HEK293 (cell line): ENCODE measurements at regions not wholly inside any gene's neighbourhood (a gene's known extent, or its start where the extent isn't known, plus 50 kb on each side); places are given as distances from the start of the nearest gene placed in this dataset.

Experiments
- CTCF ChIP-seq: fragments of 450-650 bp; formaldehyde crosslinking; IDR thresholded peaks from 2 replicates; pipeline ENCODE4 v1.5.1; 2016; ENCODE audit warnings: missing biosample characterization, missing genetic modification characterization
- KLF1 ChIP-seq: fragments of 450-650 bp; formaldehyde crosslinking; IDR thresholded peaks from 2 replicates; pipeline ENCODE4 v1.5.1; 2016; ENCODE audit warnings: missing biosample characterization, missing genetic modification characterization
- KLF7 ChIP-seq: fragments of 450-650 bp; formaldehyde crosslinking; IDR thresholded peaks from 2 replicates; pipeline ENCODE4 v1.5.1; 2016; ENCODE audit warnings: missing biosample characterization, missing genetic modification characterization, borderline replicate concordance
- ZNF184 ChIP-seq: fragments of 450-650 bp; IDR thresholded peaks from 2 replicates; pipeline ENCODE4 v1.5.1; 2018; ENCODE audit warnings: missing biosample characterization, mild to moderate bottlenecking, missing genetic modification characterization
- ZNF391 ChIP-seq: fragments of 450-650 bp; formaldehyde crosslinking; IDR thresholded peaks from 2 replicates; pipeline ENCODE4 v1.5.1; 2016; ENCODE audit warnings: low read depth, missing biosample characterization, missing genetic modification characterization, borderline replicate concordance
- ZNF398 ChIP-seq: fragments of 450-650 bp; formaldehyde crosslinking; IDR thresholded peaks from 2 replicates; pipeline ENCODE4 v1.5.1; 2017; ENCODE audit warnings: missing biosample characterization, missing genetic modification characterization
- ZNF423 ChIP-seq: fragments of 450-650 bp; formaldehyde crosslinking; IDR thresholded peaks from 2 replicates; pipeline ENCODE4 v1.5.1; 2016; ENCODE audit warnings: missing biosample characterization, missing genetic modification characterization
- ZNF660 ChIP-seq: fragments of 450-650 bp; IDR thresholded peaks from 2 replicates; pipeline ENCODE4 v1.5.1; 2018; ENCODE audit warnings: missing biosample characterization, mild to moderate bottlenecking, missing genetic modification characterization

- TF ChIP-seq ZNF660 (tag by site-specific recombination) (no peak), ZNF423 (tag by site-specific recombination) (no peak), CTCF (tag by site-specific recombination) (no peak), KLF7 (tag by site-specific recombination) (no peak), ZNF391 (no peak), KLF1 (tag by site-specific recombination) (no peak), ZNF398 (tag by site-specific recombination) (no peak), ZNF184 (tag by site-specific recombination) (no peak)
Measured at GRCh38 chr11:109677876-109678275, 255.9 kb downstream of the C11orf87 start.
